ENCODE measurements at regions not wholly inside any gene's neighbourhood (a gene's known extent, or its start where the extent isn't known, plus 50 kb on each side); places are given as distances from the start of the nearest gene placed in this dataset.

DNA sequence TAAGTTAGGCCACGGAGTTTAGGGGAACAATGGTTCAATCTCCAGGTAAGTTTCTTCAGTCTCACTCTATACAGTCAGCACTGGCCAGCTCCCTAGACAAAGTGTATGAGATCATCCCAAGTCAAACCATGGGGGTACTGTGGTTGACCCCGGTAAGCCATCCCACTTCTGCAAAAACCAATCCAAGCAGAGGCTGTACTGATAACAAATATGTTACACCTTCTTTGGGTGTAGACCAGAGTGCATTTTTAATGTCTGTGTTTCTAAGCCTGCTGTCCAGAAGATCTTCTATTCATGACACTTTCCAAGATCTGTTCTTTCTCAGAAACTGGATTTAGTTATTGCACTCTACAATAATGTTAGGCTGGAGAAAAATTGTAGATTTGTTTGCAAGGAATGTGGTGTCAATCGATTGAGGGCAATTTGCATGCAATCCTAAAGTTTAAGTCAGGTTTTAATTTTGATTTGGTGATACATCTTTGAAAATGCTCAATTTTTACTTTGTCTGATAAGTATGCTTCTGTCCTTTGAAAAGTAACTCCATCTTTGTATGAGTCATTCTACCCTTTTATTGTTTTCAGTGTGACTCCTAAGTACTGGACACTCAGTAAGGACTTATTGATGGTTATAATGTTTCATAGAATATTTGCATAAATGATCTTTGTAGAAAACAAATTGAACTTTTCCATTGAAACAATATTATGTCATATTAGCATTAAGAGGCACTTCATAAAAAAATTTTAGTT is 152.4 kb downstream of the HLX start:
- TF ChIP-seq CTCF (conservative IDR thresholded peaks at IDR 0.05; ENCODE audit: low read length) = no peak
- no peak for TF ChIP-seq EZH2phosphoT487 (IDR thresholded peaks at IDR 0.05; ENCODE audit: borderline replicate concordance, low read depth, low read length)
